Activated effector memory CD4-positive, alpha-beta T cell treated with anti-CD3 and anti-CD28 coated beads, Interleukin-2, amount 50 U/mL, for 16 hours (primary cell): ENCODE measurements at regions not wholly inside any gene's neighbourhood (a gene's known extent, or its start where the extent isn't known, plus 50 kb on each side); places are given as distances from the start of the nearest gene placed in this dataset.

ENCODE experiments used
- DNase-seq: peaks from one replicate; pipeline ENCODE4 v3.0.0-alpha.2; 2020

GRCh38 chr11:91800208-91800914 lies 424.3 kb upstream of the FAT3 start:
- DNase-seq = no peak

- DNase-seq = no peak
Measured at GRCh38 chr11:91798240-91798639, 426.4 kb upstream of the FAT3 start.

GRCh38 chr11:91796999-91797398 lies 427.6 kb upstream of the FAT3 start:
- no peak for DNase-seq

GRCh38 chr11:91795139-91795887 lies 429.3 kb upstream of the FAT3 start:
- no peak for DNase-seq

- no peak for DNase-seq
Measured at GRCh38 chr11:91794146-91794545, 430.5 kb upstream of the FAT3 start.

- DNase-seq = no peak
Measured at GRCh38 chr11:91792779-91793262, 431.8 kb upstream of the FAT3 start.

- no peak for DNase-seq
Measured at GRCh38 chr11:91791171-91791468, 433.5 kb upstream of the FAT3 start.

DNA sequence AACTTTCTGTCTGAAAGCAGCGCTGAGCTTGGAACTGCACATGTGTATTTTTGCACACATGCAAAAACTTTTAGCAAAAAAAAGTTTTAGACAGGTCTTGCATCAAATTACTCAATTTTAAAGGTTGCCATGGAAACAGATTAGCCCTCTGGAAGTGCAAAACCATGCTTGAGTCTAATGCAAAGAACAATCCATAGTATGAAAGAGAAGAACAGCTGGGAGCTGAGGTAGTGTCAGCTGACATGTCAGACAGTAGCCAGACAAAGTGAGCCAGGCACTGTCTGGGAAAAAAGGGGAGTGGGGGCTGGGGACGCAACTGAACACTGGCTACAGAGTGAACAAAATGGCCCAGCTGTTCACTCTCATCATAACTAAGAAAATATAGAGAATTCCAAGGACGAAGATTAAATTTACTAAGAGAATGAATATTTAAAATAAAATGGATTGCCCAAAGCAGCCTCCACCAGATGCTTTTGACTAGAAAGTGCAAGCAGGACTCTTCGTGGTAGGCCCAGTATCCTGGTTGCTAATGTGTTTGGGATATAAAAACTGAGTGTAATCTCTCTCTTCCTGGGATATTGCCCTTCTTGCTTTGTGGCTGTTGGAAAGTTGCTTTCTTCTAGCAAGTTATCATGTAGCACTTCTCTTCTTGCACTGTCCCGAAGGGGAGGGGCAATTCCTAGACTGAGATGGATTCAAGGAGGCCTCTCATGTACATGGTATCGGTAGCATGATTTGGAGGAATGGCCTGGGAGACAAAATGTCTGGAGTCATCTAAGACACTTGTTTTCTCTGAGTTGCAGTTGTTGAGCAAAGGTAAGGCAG lies 434.1 kb upstream of the FAT3 start:
- DNase-seq = no peak

DNA sequence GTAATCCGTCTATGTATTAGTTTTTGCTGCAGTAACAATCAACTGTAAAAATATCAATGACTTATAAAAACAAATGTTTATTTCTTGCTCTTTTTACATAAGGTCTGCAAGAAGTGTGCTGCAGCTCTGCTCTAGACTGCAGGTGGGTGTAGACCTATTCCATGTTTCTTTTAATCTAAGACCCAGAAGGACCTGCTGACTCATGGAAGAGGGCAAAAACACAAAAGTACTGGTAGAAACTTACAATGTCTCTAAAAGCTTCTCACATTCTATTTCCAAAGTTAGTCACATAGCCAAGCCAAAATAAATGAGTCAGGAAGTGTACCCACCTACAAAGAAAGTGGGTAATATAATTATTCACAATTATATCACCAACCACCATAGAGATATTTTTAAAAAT lies 435.9 kb upstream of the FAT3 start:
- DNase-seq = no peak

GRCh38 chr11:91786097-91786496 lies 438.5 kb upstream of the FAT3 start:
- DNase-seq = no peak

DNA sequence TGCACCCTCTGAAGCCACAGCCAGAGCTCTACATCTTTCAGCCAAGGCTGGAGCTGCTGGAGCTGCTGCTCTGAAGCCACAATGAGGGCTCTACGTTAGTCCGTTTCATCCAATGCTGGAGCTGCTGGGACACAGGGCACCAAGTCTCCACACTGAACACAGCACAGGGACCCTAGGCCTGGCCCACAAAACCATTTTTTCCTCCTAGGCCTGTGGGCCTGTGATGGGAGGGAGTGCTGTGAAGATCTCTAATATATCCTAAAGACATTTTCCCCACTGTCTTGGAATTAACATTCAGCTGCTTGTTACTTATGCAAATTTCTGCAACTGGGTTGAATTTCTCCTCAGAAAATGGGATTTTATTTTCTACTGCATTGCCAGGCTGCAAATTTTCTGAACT lies 441.4 kb upstream of the FAT3 start:
- DNase-seq = no peak

DNA sequence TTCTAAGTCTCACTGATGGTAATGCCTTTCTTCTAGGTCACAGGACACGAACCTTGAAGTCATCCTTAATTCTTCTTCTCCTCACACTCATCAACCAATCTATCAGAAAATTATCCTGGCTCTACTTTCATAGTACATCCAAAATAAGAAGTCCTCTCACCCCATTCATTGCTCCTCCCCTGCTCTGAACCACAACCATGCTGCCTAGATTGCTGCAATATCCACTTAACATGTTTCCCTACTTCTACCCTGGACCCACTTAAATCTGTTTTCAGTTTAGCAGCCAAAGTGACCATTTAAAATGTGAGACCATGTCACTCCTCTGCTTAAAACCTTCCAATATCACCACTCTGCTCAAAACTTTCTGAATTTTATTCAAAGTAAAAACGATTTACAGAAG lies 445.9 kb upstream of the FAT3 start:
- DNase-seq = no peak

GRCh38 chr11:91776655-91777054 lies 448.0 kb upstream of the FAT3 start:
- no peak for DNase-seq

GRCh38 chr11:91773090-91773489 lies 451.5 kb upstream of the FAT3 start:
- no peak for DNase-seq

- no peak for DNase-seq
Measured at GRCh38 chr11:91771961-91772360, 452.7 kb upstream of the FAT3 start.

DNA sequence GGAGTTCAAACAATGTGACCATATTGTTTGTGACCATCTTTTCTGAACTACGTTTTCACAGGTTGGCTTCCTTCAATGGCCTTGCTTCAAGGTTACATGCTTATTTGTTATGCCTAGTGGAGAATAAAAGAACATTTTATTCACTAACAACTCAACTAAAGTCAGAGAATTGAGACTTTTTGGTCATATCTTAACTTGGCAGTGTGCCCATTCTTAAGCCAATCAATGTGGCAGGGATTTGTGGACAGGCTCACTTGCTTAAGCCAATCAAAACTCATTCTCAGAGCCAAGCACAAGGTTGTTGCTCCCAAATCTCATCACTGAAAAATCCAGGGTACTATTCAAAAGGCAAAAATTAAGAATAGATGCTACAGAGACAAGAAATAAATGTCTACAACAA lies 455.8 kb upstream of the FAT3 start:
- no peak for DNase-seq

- no peak for DNase-seq
Measured at GRCh38 chr11:91763331-91763730, 461.3 kb upstream of the FAT3 start.

DNA sequence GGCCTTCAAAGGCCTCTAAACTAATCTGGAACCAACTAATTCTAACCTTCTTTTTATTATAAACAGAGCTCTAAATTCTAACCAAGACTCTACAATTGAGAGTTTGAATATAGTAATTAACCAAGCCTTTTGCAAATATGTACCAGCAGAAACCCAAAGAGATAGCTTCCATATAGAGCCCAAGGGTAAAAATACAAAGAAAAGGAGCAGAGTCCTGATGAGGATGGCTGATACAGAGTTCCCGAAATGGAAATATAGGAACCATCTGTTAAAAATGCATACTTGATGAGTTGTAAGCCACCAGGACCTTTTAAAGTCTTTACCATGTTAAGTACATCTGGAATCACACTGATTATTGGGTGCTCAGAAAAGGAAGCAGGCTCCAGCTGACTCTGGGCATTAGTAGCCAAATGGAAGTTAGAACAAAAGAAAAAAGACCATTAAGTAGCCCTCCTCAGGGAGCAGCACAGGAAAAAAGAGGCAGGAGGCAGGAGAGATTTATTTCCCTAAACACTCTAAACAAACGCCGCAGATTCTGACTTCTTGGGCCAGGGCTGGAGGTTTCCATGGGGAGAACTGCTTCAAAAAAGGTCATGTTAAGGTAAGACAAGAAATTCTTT lies 463.1 kb upstream of the FAT3 start:
- no peak for DNase-seq

DNA sequence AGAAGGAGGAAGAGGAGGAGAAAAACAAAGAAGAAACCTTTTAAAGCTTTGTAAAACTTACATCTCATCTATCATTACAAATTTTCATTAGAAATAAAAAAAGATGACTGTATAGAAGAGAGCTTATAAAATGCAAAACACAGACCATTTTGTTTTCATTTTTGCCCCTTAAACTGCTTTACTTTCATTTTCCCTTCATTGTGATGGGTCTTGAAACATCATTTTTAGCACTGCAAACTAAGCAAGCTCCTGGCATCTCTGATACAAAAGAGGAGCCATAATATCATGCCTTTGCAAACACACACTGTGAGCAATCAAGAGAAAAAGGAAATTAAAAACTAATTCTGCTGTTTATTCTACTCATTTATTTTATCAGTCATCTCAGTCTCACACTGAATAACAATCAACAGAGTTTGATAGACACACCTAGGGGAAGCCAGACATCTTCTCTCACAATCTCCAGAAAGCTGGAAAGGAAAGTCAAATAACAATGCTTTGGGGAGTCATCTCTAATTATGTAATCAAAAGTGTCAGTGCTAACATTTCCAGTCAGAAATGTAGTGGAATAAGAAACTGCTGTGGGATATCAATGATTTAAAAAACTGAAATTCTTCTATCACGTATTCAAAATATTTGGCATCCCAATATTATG lies 467.7 kb upstream of the FAT3 start:
- DNase-seq = no peak

DNA sequence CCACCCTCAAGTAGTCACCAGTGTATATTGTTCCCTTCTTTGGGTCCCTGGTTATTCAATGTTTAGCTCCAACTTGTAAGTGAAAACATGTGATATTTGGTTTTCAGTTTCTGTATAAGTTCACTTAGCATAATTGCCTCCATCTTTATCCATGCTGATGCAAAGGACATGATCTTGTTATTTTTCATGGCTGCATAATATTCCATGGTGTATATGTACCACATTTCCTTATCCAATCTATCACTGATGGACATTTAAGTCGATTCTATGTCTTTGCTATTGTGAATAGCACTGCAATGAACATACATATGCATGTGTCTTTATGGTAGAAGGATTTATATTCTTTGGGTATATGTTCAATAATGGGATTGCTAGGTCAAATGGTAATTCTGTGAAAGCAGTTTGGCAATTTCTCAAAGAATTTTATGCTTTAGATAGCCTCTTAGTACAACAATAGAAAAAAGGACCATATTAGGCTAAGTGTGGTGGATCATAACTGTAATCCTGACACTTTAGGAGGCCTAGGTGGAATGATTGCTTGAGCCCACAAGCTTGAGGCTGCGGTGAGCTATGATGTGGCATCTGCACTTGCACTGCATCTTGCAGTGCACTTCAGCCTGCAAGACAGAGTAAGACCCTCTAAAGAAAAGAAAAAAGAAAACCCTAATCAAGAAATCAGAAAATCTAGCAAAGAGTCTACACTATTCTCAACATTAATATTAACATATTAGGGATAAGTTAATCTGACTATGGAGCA lies 468.5 kb upstream of the FAT3 start:
- no peak for DNase-seq

- no peak for DNase-seq
Measured at GRCh38 chr11:91755526-91755925, 469.1 kb upstream of the FAT3 start.

DNA sequence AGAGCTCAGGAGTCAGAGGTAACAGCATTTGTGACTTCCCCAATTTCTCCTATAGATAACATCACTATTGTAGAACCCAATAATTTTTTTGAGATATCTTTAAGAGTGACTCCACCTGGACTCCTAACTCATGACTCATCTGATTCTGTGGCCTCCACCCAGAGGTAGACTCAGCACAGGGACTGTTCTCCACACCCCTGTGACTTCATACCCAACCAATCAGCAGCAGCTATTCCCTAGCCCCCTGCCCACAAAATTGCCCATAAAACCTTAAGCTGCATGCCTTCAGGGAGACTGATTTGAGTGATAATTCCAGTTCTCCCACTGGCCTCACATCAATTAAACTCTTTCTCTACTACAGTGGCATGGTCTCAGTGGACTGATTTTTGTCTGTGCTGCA lies 475.4 kb upstream of the FAT3 start:
- no peak for DNase-seq
